Neural progenitor cell (in vitro differentiated cells): ENCODE measurements at regions not wholly inside any gene's neighbourhood (a gene's known extent, or its start where the extent isn't known, plus 50 kb on each side); places are given as distances from the start of the nearest gene placed in this dataset.

Experiments
- DNase-seq: peaks from one replicate; pipeline ENCODE4 v3.0.0-alpha.2; 2016; ENCODE audit warnings: low spot score
- H2AFZ ChIP-seq: fragments of 200-600 bp; sonication (generic); replicated peaks from 2 replicates; pipeline ENCODE4 v1.6.1; 2016; ENCODE audit warnings: antibody characterized with exemption
- H3F3A ChIP-seq: fragments of 200-600 bp; sonication (generic); 2 replicates; pipeline ENCODE4 v1.6.1; 2016; ENCODE audit warnings: antibody characterized with exemption, low read depth
- H3K27ac ChIP-seq: fragments of 200-600 bp; sonication (generic); 2 replicates; pipeline ENCODE4 v1.5.1; 2016; ENCODE audit warnings: mild to moderate bottlenecking
- H3K27me3 ChIP-seq: fragments of 200-600 bp; sonication (generic); 2 replicates; pipeline ENCODE4 v1.6.1; 2016; ENCODE audit warnings: mild to moderate bottlenecking, moderate library complexity
- H3K36me3 ChIP-seq: fragments of 200-600 bp; sonication (generic); 2 replicates; pipeline ENCODE4 v1.5.1; 2016
- H3K4me1 ChIP-seq: fragments of 200-600 bp; sonication (generic); 2 replicates; pipeline ENCODE4 v1.6.1; 2016; ENCODE audit warnings: mixed run types
- H3K4me2 ChIP-seq: fragments of 200-600 bp; sonication (generic); 2 replicates; pipeline ENCODE4 v1.6.1; 2016
- H3K4me3 ChIP-seq: fragments of 200-600 bp; sonication (generic); 2 replicates; pipeline ENCODE4 v1.5.1; 2016
- H3K79me2 ChIP-seq: fragments of 200-600 bp; sonication (generic); 2 replicates; pipeline ENCODE4 v1.6.1; 2016; ENCODE audit warnings: low read depth
- H3K9ac ChIP-seq: fragments of 200-600 bp; sonication (generic); 2 replicates; pipeline ENCODE4 v1.6.1; 2016
- H3K9me3 ChIP-seq: fragments of 200-600 bp; sonication (generic); 2 replicates; pipeline ENCODE4 v1.5.1; 2016; ENCODE audit warnings: low read depth
- H4K20me1 ChIP-seq: fragments of 200-600 bp; sonication (generic); 2 replicates; pipeline ENCODE4 v1.6.1; 2016; ENCODE audit warnings: low read depth
- H3K27ac Mint-ChIP-seq: 3 replicates; pipeline ENCODE4 v1.8.0; 2021; ENCODE audit warnings: mixed read lengths
- H3K27me3 Mint-ChIP-seq: 2 replicates; pipeline ENCODE4 v1.8.0; 2022; ENCODE audit warnings: low read depth, mild to moderate bottlenecking, inconsistent platforms, moderate library complexity, mixed read lengths; ENCODE audit not compliant: insufficient read depth
- H3K36me3 Mint-ChIP-seq: 3 replicates; pipeline ENCODE4 v1.8.0; 2021; ENCODE audit warnings: mixed read lengths
- H3K4me1 Mint-ChIP-seq: 3 replicates; pipeline ENCODE4 v1.8.0; 2021; ENCODE audit warnings: mixed read lengths
- H3K4me3 Mint-ChIP-seq: 3 replicates; pipeline ENCODE4 v1.8.0; 2021; ENCODE audit warnings: mild to moderate bottlenecking, moderate library complexity, mixed read lengths
- H3K9me3 Mint-ChIP-seq: 3 replicates; pipeline ENCODE4 v1.8.0; 2020; ENCODE audit warnings: mixed read lengths
- CTCF ChIP-seq: fragments of 200-600 bp; sonication (generic); IDR thresholded peaks from 2 replicates; pipeline ENCODE4 v1.5.1; 2017; ENCODE audit warnings: antibody characterized with exemption, mild to moderate bottlenecking
- EZH2 ChIP-seq: fragments of 200-600 bp; sonication (generic); IDR thresholded peaks from 2 replicates; pipeline ENCODE4 v1.6.1; 2017; ENCODE audit warnings: antibody characterized with exemption, mild to moderate bottlenecking, moderate library complexity
- EZH2phosphoT487 ChIP-seq: fragments of 200-600 bp; sonication (generic); IDR thresholded peaks from 2 replicates; pipeline ENCODE4 v1.6.1; 2017; ENCODE audit warnings: antibody characterized with exemption

DNA sequence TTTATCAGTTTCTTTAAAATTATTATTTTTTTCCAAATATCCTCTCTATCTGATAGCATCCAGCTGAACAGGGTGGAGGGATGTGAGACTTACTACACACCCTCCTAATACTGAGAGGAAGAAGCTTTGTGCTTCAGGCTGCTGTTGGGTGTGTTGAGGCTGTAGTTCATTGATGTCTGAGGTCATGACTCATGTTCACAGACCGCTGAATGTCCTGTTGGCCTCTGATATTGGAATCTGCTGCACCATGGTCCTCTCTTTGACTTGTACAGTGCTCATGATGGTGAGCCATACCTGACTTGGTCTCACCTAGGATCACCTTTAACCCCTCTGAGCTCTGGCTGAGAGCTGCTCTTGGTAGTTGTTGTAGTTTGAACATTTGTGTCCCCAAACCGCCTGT is 302.9 kb downstream of the SATB1 start:
- H3F3A ChIP-seq = no peaks in the 10 kb centered on the region
- H3K4me2 ChIP-seq = no peak overlapping the region
- H4K20me1 ChIP-seq = no peaks in the 10 kb centered on the region
- Mint-ChIP-seq H3K9me3 (no peaks in the 10 kb centered on the region), H3K27me3 (peaks cover 9% of the 10 kb centered on the region), H3K36me3 (no peaks in the 10 kb centered on the region), H3K27ac (no peak overlapping the region), H3K4me3 (no peak overlapping the region), H3K4me1 (no peaks in the 10 kb centered on the region)
- no peak for DNase-seq
- H2AFZ ChIP-seq = no peak overlapping the region
- no peaks in the 10 kb centered on the region for H3K36me3 ChIP-seq
- no peak overlapping the region for H3K27ac ChIP-seq
- H3K27me3 ChIP-seq = no peaks in the 10 kb centered on the region
- no peaks in the 10 kb centered on the region for H3K4me1 ChIP-seq
- no peak for TF ChIP-seq EZH2
- no peak for TF ChIP-seq CTCF
- no peak for TF ChIP-seq EZH2phosphoT487
- no peaks in the 10 kb centered on the region for H3K9me3 ChIP-seq
- no peaks in the 10 kb centered on the region for H3K79me2 ChIP-seq
- no peak overlapping the region for H3K4me3 ChIP-seq
- H3K9ac ChIP-seq = no peak overlapping the region

DNA sequence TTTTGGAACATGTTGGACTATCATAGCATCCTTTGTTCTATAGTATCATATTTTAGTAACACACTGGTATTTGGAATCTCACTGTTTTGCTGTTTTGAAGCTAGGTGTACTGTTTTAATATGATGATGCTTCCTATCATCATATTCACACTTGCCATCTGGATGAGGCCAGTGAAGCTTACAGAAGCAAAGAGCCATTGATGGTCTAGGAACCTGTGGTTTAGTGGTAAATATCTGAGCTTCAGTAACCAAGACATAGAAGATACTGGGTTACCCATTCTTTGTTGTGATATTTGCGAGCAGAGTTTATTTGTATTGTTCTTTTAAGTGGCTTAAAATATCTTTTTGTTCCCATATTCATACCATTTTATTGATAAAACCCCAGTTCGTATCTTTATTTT is 304.1 kb downstream of the SATB1 start:
- Histone ChIP-seq H3K9ac (no peak overlapping the region), H2AFZ (no peak overlapping the region), H3K79me2 (no peaks in the 10 kb centered on the region), H3K4me2 (no peak overlapping the region), H3F3A (no peaks in the 10 kb centered on the region), H3K9me3 (no peaks in the 10 kb centered on the region), H3K36me3 (no peaks in the 10 kb centered on the region), H3K4me3 (no peak overlapping the region), H4K20me1 (no peaks in the 10 kb centered on the region), H3K4me1 (no peaks in the 10 kb centered on the region), H3K27ac (no peak overlapping the region), H3K27me3 (no peaks in the 10 kb centered on the region)
- Mint-ChIP-seq H3K4me1 (no peaks in the 10 kb centered on the region), H3K4me3 (no peak overlapping the region), H3K27me3 (peaks cover 2% of the 10 kb centered on the region), H3K27ac (no peak overlapping the region), H3K36me3 (no peaks in the 10 kb centered on the region), H3K9me3 (no peaks in the 10 kb centered on the region)
- TF ChIP-seq CTCF (no peak), EZH2phosphoT487 (no peak), EZH2 (no peak)
- no peak for DNase-seq

DNA sequence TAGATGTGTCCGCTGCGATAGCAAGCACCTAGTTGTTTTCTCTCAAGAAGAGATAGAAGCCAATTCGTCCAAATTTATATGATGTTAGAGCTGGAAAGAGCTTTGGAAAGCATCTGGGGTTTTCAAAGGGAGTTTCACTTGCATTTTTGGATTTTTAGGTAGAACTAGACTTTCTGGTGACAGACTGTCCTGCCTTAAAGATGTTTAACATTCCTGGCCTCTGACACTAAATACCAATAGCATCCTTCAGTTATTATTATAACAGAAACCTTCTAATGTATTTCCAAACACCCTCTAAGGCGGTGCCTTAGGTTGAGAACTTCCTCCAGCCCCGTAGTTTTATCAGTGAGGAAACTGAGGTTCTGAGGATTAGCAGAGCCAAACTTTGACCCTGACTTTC is 305.3 kb downstream of the SATB1 start:
- H3K9me3 ChIP-seq = no peaks in the 10 kb centered on the region
- DNase-seq = no peak
- TF ChIP-seq EZH2phosphoT487 (no peak), CTCF (no peak), EZH2 (no peak)
- no peaks in the 10 kb centered on the region for H3K4me1 ChIP-seq
- no peaks in the 10 kb centered on the region for H3K36me3 Mint-ChIP-seq
- no peaks in the 10 kb centered on the region for H3K9me3 Mint-ChIP-seq
- no peaks in the 10 kb centered on the region for H3K4me1 Mint-ChIP-seq
- H3K27me3 Mint-ChIP-seq = peaks cover 2% of the 10 kb centered on the region
- no peak overlapping the region for H3K9ac ChIP-seq
- no peak overlapping the region for H3K27ac ChIP-seq
- H3K4me3 Mint-ChIP-seq = no peak overlapping the region
- H3K27ac Mint-ChIP-seq = no peak overlapping the region
- no peaks in the 10 kb centered on the region for H3K27me3 ChIP-seq
- no peaks in the 10 kb centered on the region for H3F3A ChIP-seq
- H3K4me3 ChIP-seq = no peak overlapping the region
- no peaks in the 10 kb centered on the region for H3K36me3 ChIP-seq
- H3K4me2 ChIP-seq = no peak overlapping the region
- no peak overlapping the region for H2AFZ ChIP-seq
- no peaks in the 10 kb centered on the region for H4K20me1 ChIP-seq
- no peaks in the 10 kb centered on the region for H3K79me2 ChIP-seq

DNA sequence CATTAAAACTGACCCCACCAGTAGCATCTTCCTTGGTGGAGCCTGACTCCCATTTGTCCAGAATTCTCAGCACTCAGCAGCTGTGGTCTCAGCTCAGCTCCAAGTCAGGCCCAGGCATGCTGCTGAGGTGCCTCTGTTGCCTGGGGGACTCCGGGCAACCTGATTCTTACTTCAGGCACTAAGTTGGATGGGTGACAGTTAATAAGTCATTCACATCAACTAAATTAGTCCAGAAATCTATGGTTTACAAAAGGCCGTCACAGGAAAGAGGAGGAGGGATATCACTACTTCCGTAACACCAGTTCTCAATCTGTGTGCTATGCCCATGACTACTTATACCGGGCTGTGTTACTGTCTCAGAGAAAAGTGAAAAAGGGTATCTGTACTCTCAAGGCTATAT is 310.2 kb downstream of the SATB1 start:
- H3K9me3 ChIP-seq = no peaks in the 10 kb centered on the region
- no peak for DNase-seq
- no peaks in the 10 kb centered on the region for H3K36me3 ChIP-seq
- no peaks in the 10 kb centered on the region for H3K27me3 ChIP-seq
- H3K9me3 Mint-ChIP-seq = no peaks in the 10 kb centered on the region
- no peak overlapping the region for H3K9ac ChIP-seq
- H3K79me2 ChIP-seq = no peaks in the 10 kb centered on the region
- H3K4me3 Mint-ChIP-seq = no peak overlapping the region
- H3K27ac Mint-ChIP-seq = no peak overlapping the region
- no peak overlapping the region for H3K27ac ChIP-seq
- no peaks in the 10 kb centered on the region for H3F3A ChIP-seq
- H3K36me3 Mint-ChIP-seq = no peaks in the 10 kb centered on the region
- peaks cover 12% of the 10 kb centered on the region for H3K4me1 Mint-ChIP-seq
- no peaks in the 10 kb centered on the region for H4K20me1 ChIP-seq
- H3K4me1 ChIP-seq = no peaks in the 10 kb centered on the region
- no peak overlapping the region for H3K4me3 ChIP-seq
- no peak overlapping the region for H2AFZ ChIP-seq
- H3K27me3 Mint-ChIP-seq = no peaks in the 10 kb centered on the region
- TF ChIP-seq CTCF (no peak), EZH2 (no peak), EZH2phosphoT487 (no peak)
- H3K4me2 ChIP-seq = no peak overlapping the region
